GM21737 (cell line): ENCODE measurements at regions not wholly inside any gene's neighbourhood (a gene's known extent, or its start where the extent isn't known, plus 50 kb on each side); places are given as distances from the start of the nearest gene placed in this dataset.
"Not testable (repeated sequence)": the region's sequence is repeated elsewhere in the genome, so short reads cannot be mapped to it uniquely, and the experiment has no call there.

ENCODE experiments used
- ATAC-seq: cut with Tn5 transposase; IDR thresholded peaks from one replicate; pipeline ENCODE4 v1.9.1; 2021; ENCODE audit warnings: mild to moderate bottlenecking, moderate library complexity; ENCODE audit not compliant: unreplicated experiment

GRCh38 chrX:138264095-138264494 lies 447.4 kb downstream of the FGF13 start:
- ATAC-seq = not testable (repeated sequence)

GRCh38 chrX:138270931-138271330 lies 440.6 kb downstream of the FGF13 start:
- ATAC-seq = no peak

- not testable (repeated sequence) for ATAC-seq
Measured at GRCh38 chrX:138282598-138283150, 428.8 kb downstream of the FGF13 start.

GRCh38 chrX:138287205-138287877 lies 424.2 kb downstream of the FGF13 start:
- no peak for ATAC-seq

- no peak for ATAC-seq
Measured at GRCh38 chrX:138294951-138295350, 416.6 kb downstream of the FGF13 start.

GRCh38 chrX:138298268-138298667 lies 413.2 kb downstream of the FGF13 start:
- no peak for ATAC-seq

- no peak for ATAC-seq
Measured at GRCh38 chrX:138345801-138346200, 365.7 kb downstream of the FGF13 start.

GRCh38 chrX:138349351-138349750 lies 362.2 kb downstream of the FGF13 start:
- ATAC-seq = no peak

- no peak for ATAC-seq
Measured at GRCh38 chrX:138378876-138379275, 332.6 kb downstream of the FGF13 start.

- no peak for ATAC-seq
Measured at GRCh38 chrX:138408101-138408500, 303.4 kb downstream of the FGF13 start.

GRCh38 chrX:138411048-138411447 lies 300.5 kb downstream of the FGF13 start:
- no peak for ATAC-seq
